AG08395 (cell line): ENCODE measurements at regions not wholly inside any gene's neighbourhood (a gene's known extent, or its start where the extent isn't known, plus 50 kb on each side); places are given as distances from the start of the nearest gene placed in this dataset.

Source experiments
- DNase-seq: peaks from one replicate; pipeline ENCODE4 v3.0.0; 2012; ENCODE audit warnings: mixed read lengths, low spot score

DNA sequence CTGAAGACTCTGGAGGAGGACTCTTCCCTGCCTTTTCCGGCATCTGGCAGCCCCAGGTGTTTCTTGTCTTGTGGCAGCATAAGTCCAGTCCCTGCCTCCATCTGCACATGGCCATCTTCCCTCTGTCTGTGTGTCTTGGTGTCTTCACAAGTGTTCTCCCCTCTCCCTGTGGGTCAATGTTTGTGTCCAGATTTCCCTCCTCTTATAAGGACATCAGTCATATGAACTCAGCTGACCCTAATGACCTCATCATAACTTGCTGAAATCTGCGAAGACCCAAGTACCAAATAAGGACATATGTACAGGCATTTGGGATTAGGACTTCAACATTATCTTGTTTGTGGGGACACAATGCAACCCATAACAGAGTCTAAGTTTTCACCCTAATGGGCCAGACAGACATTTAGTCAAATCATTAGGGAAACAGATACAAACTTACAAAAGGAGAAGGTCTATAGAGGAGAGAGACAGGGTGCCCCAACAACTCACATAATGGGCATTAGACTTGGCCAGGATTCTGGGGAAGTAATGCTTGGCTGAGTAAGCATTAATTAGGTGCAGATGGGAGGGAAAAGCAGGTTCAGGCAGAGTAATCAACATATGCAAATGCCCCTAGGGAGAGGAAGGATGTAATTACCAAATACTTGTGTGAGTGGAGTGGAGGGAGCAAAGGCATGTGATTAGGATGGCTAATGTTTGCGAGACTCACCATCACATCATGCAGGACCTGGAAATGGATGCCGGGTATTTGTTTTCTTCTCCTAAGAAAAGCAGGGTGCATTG, 372.8 kb upstream of the TBL1XR1 start:
- DNase-seq = peak; percentile 55

- DNase-seq = no peak
These were observed 374.1 kb upstream of the TBL1XR1 start for GRCh38 chr3:177571271-177571943.

DNA sequence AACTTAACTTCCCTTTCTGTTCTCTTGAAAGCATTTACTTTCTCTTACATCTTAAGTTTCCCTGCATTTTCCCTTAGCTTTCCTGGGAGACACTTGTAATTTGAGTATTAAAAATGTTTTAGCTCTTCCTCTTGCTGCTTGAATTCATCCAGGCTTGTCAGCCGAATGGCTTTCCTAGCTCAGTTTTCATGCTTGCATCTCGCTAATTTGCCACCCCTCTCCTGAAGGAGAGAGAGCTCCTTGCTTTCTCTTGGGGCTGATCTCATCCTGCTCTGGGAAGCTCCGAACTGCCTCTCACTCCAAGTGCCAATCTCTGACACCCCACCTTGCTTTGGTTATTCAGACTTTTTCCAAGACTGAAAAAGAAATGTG, 374.6 kb upstream of the TBL1XR1 start:
- DNase-seq = no peak

DNA sequence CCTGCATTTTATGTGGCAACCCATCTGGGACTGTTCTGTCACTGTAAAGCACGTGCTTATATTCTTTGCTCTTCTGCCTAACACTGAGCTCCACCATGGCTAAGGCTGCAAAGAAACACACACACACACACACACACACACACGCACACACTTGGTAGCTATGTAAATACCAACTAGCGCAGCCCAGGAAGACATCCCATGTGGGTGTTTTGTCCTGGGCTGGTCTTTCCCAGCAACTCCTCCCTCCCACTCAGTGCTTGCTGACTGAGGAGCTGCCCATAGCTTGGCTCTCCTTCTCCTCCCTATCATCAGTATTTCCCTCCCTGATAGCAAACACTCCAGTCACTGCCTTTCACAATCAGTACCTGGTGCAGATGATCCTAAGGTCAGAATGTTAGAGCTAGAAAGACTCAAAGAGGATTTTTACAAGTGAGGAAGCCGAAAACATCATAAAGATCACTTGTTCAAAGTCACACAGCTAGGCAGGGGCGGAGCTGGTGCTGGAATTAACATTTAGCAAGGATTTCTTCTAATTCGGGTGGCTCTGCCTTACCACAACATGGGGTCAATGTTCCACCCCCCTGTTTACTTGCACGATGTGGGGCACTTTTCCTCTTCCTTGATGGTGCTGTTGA, 377.1 kb upstream of the TBL1XR1 start:
- DNase-seq = no peak

DNA sequence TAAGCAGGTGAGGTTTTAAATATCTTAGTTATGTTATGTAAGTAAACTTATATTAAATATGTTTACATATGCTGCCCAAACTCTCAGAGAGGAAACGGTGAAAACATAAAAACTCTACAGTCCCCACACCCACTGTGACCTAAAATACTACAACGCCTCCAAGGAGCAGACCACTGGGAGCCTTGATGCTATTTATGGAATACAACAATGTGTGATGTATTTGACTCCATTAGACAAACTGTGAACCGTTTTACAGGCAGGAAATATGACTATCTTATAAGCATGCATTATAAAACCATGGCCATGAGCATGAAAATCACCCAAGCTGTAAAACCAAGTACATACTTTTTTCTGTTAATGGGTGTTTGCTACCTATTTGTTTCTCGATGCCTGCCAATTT, 379.5 kb upstream of the TBL1XR1 start:
- no peak for DNase-seq

DNA sequence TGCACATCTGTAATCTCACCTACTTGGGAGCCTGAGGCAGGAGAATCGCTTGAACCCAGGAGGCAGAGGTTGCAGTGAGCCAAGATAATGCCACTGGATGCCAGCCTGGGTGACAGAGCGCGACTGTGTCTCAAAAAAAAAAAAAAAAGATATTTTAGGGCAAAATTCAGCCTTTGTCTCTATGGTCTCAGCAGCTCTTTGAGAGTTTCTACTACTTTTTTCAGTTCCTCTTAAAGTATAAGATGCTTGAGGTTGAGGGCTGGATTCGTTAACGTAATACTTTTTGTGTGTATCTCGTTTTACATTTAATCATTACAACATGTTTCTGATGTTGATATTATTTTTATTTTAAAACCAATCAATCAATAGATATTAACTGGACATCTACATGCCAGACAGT, 381.2 kb upstream of the TBL1XR1 start:
- no peak for DNase-seq

- no peak for DNase-seq
These were observed 382.1 kb upstream of the TBL1XR1 start for GRCh38 chr3:177579419-177579818.

- no peak for DNase-seq
These were observed 383.2 kb upstream of the TBL1XR1 start for GRCh38 chr3:177580437-177580836.

DNA sequence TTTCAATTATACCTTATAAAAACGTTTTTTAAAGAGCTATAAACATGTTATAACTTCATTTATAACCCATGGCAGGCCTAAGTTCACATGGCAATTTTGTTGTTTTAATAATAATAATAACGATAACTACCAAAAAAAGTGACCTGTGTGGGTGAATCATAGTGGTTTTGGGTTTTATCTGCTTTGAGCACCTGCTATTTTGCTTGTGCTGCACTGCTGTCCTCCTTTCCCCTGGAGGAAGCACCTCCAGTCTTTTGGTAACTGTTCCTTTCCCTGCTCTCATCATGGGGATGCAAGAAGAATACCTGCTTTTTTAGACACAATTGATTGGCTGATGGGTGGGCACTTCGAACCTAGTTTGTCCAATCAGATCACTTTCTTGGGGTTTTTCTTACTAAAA, 388.0 kb upstream of the TBL1XR1 start:
- no peak for DNase-seq

DNA sequence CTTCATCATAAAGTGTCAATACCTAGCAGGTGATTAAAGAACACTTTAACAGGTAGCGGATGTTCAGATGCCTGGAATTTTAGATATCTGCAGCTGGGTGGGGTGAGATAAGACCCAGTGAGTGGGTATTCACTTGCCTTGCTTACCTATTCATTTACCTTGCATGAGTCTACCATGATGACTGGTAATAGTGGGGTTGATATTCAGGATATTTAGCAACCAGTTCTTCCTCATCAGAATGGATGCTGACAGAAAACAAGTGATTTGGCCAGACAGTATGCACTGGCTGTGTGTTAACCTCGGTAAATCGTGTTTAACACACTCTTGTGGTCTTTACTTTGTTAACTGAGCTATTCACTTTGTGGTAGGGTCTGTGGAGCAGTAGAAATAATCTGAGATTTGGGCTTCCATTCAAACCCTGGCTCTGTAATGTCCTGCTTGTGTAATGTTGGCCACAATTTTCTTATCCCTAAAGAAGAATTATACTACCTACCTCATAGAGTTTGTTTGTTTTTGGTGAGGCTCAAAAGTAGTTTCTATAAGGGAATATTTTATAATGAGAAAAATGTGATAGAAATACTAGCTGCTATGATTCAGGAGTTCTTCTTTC, 391.9 kb upstream of the TBL1XR1 start:
- no peak for DNase-seq

DNA sequence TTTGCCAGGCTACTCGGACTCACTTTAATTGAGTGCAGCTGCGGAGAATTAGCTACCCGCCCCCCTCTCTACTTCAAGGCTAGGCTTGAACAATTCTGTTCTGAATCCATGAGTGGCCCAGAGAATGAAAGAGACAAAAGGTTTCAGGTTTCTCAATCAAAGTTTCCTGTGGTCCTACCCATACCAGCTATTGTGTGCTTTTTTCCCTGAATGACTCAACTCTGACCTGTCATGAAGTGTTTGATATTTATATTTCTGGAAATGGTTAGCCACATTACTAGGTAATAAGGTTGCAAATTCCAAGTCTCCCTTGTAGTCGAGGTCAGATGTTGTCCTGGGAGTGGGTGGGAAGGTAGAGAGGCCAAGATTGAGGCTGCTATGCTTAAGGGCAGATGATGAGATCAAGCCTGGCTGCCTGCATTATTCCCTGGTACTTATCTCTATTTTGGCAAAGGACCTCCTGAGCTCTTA, 392.7 kb upstream of the TBL1XR1 start:
- DNase-seq = peak; percentile 85

GRCh38 chr3:177590826-177591225, 393.5 kb upstream of the TBL1XR1 start:
- no peak for DNase-seq

GRCh38 chr3:177591379-177591778, 394.1 kb upstream of the TBL1XR1 start:
- no peak for DNase-seq

DNA sequence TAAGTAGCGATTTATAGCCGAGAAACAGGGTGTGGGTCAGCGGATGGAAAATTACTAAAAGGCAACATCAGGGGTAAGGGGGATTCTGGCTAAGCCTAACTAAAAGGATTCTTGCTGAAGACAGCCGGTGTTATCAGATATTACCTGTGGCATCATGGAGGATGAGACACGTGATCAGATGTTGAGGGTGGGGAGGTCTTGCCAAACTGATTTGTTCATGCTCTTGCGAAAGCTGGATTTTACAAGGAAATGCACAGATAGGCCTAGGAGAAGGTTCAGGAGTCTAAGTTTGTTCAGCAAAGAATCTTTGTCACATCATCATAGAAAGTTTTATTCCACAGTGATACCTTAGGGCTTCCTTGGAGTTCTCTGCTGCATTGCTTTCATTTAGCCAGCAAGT, 396.8 kb upstream of the TBL1XR1 start:
- no peak for DNase-seq

DNA sequence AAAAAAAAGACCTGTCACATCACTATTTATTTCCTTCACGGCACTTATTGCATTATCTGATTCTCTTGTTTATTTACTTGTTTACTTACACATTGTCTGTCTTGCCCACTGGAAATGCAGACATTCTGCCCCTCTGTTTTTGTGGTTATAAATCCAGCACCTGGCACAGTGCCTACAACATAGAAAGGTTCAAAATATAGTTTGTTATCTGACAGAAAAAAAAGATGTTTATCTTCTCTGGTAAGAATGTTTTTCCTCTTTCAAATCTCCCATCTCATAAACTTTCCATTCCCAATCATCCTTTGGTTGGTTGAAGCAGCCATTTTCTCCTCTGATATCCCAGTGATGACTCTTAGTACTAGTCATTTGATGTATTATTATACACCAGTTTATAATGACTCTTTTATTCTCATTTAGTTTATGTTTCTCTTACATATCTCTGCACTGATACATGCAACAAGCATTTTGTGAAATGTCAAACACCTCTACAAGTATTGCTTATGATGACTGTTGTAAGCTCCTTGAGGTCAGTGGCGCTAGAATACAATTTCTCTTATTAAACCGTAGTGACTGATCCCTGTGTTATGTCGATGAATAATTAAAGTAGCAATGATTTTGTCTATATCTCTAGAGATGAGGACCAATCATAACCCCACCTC, 398.4 kb upstream of the TBL1XR1 start:
- no peak for DNase-seq

DNA sequence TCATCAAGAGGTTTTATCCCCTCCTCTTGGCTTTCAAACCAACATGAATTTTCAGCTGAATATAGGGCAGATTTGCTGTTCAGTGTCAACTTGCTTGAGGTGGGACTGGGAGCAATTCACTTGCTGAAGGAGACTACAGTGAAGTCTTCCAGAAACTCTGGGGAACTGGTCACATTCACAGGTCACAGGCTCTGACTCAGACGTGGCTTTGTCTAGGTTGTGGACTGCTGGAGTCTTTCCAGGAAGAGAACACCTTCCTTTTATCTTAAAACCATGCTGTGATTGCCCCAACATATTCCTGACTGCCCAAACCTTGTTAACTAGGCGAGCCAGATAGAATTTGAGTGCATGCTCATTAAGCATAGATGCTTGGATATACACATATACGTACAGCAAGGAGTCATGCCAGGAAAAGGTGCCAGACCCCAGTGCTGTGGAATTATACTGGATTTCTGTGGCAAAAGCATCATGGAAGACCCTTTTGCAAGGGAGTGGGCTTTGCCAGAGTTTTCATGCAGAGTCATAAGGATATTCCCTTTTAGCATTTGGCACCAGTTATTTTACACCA, 399.1 kb upstream of the TBL1XR1 start:
- no peak for DNase-seq

GRCh38 chr3:177596816-177597271, 399.6 kb upstream of the TBL1XR1 start:
- DNase-seq = peak; percentile 13

GRCh38 chr3:177597311-177598096, 400.2 kb upstream of the TBL1XR1 start:
- DNase-seq = peak; percentile 75

- DNase-seq = no peak
These were observed 401.0 kb upstream of the TBL1XR1 start for GRCh38 chr3:177598097-177598833.

DNA sequence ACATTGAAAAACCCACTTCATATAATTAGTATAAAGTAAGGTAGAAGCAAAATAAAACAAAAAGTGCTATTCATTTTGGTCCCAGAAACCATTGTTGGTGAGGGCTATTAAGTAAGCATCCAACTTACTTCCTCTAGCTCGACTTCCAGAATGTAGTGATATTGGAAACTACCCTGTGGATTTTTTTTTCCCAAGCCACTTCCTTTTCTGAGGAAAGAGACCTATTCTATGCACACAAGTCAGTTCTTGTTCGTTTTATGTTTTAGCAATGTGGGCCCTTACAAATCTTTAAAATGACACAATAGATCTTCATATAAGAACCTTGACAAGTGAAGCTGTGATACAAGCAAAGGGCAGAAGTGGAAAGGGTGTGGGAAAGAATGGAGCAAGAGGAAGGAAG, 402.0 kb upstream of the TBL1XR1 start:
- DNase-seq = no peak
